ENCODE measurements at regions not wholly inside any gene's neighbourhood (a gene's known extent, or its start where the extent isn't known, plus 50 kb on each side); places are given as distances from the start of the nearest gene placed in this dataset.

DNA sequence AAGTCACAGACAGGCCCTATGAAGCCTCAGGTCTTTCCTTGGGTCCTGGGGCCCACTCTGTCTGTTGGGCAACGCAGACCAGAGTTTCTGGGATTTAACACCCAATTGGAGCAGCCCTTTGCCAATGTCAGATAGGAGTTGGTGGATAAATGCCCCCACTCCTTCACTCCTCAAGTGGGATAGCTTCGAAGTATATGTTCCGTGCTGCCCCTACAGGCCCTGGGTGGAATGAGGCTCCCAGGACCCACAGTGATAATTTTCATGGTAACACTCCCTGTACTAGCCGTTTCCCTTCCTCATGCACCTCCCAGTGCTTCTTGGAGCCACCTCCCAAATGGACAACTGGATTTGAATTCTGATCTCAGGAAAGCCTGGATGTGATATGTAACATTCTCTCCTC lies 145.4 kb downstream of the FOXA2 start:
- Mint-ChIP-seq H3K27me3 (ENCODE audit: low read depth, unreplicated experiment) (no peaks in the 10 kb centered on the region), H3K4me1 (ENCODE audit: low read depth, unreplicated experiment) (no peaks in the 10 kb centered on the region), H3K9me3 (ENCODE audit: unreplicated experiment) (no peaks in the 10 kb centered on the region), H3K27ac (ENCODE audit: unreplicated experiment) (no peak overlapping the region), H3K4me3 (ENCODE audit: unreplicated experiment) (no peak overlapping the region), H3K36me3 (ENCODE audit: low read depth, unreplicated experiment) (no peaks in the 10 kb centered on the region)
- Histone ChIP-seq H3K4me3 (ENCODE audit: insufficient read depth, low read depth, low read length) (no peak overlapping the region), H3K4me2 (ENCODE audit: low read length) (no peak overlapping the region), H3K9me3 (ENCODE audit: insufficient read depth, low read depth, low read length) (no peaks in the 10 kb centered on the region), H4K20me1 (ENCODE audit: insufficient read depth, low read length) (no peaks in the 10 kb centered on the region), H3K27ac (ENCODE audit: low read depth, low read length) (no peak overlapping the region), H3K4me1 (ENCODE audit: insufficient read depth, low read length) (no peaks in the 10 kb centered on the region), H3K79me2 (ENCODE audit: insufficient read depth, low read length) (no peaks in the 10 kb centered on the region), H3K36me3 (ENCODE audit: insufficient read depth, low read length) (no peaks in the 10 kb centered on the region), H2AFZ (ENCODE audit: low read depth, low read length) (no peak overlapping the region), H3K9ac (ENCODE audit: low read length) (no peak overlapping the region), H3K27me3 (ENCODE audit: insufficient read depth, low read length) (no peaks in the 10 kb centered on the region)
- no peak for FAIRE-seq
- no peak for DNase-seq (ENCODE audit: low read depth)
- TF ChIP-seq, protein P1, sequence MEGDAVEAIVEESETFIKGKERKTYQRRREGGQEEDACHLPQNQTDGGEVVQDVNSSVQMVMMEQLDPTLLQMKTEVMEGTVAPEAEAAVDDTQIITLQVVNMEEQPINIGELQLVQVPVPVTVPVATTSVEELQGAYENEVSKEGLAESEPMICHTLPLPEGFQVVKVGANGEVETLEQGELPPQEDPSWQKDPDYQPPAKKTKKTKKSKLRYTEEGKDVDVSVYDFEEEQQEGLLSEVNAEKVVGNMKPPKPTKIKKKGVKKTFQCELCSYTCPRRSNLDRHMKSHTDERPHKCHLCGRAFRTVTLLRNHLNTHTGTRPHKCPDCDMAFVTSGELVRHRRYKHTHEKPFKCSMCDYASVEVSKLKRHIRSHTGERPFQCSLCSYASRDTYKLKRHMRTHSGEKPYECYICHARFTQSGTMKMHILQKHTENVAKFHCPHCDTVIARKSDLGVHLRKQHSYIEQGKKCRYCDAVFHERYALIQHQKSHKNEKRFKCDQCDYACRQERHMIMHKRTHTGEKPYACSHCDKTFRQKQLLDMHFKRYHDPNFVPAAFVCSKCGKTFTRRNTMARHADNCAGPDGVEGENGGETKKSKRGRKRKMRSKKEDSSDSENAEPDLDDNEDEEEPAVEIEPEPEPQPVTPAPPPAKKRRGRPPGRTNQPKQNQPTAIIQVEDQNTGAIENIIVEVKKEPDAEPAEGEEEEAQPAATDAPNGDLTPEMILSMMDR (IDR thresholded peaks at IDR 0.05; ENCODE audit: insufficient read depth, low read depth, low read length): no peak
- no peak for TF ChIP-seq EZH2 (IDR thresholded peaks at IDR 0.05; ENCODE audit: insufficient read depth, low read length)

DNA sequence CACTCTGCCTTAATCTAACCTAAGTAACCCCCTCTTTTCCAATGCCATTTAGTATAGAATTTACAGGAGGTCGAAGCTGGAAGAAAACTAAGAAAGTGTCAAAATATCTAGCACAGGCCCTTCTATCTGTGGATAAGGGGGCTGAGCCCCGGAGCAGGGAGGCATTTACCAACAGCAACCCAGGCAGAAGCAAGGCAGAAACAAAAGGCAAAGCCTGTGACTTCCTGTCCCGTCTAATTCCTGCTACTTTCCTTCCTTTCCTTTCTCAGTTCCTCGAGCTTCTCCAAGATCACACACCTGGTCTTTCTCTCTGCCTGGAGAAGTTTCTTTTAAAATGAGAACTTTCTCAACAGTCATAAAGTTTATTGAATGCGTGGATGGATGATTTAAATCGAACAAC lies 146.0 kb downstream of the FOXA2 start:
- no peak overlapping the region for H3K4me3 Mint-ChIP-seq (ENCODE audit: unreplicated experiment)
- DNase-seq (ENCODE audit: low read depth) (no peak), FAIRE-seq (no peak)
- no peak overlapping the region for H3K27ac ChIP-seq (ENCODE audit: low read depth, low read length)
- no peak overlapping the region for H2AFZ ChIP-seq (ENCODE audit: low read depth, low read length)
- H3K27me3 ChIP-seq (ENCODE audit: insufficient read depth, low read length): no peaks in the 10 kb centered on the region
- no peak overlapping the region for H3K4me3 ChIP-seq (ENCODE audit: insufficient read depth, low read depth, low read length)
- no peaks in the 10 kb centered on the region for H4K20me1 ChIP-seq (ENCODE audit: insufficient read depth, low read length)
- H3K4me1 ChIP-seq (ENCODE audit: insufficient read depth, low read length): no peaks in the 10 kb centered on the region
- no peak overlapping the region for H3K4me2 ChIP-seq (ENCODE audit: low read length)
- H3K9me3 ChIP-seq (ENCODE audit: insufficient read depth, low read depth, low read length): no peaks in the 10 kb centered on the region
- no peaks in the 10 kb centered on the region for H3K9me3 Mint-ChIP-seq (ENCODE audit: unreplicated experiment)
- no peaks in the 10 kb centered on the region for H3K27me3 Mint-ChIP-seq (ENCODE audit: low read depth, unreplicated experiment)
- no peaks in the 10 kb centered on the region for H3K4me1 Mint-ChIP-seq (ENCODE audit: low read depth, unreplicated experiment)
- no peaks in the 10 kb centered on the region for H3K79me2 ChIP-seq (ENCODE audit: insufficient read depth, low read length)
- no peaks in the 10 kb centered on the region for H3K36me3 ChIP-seq (ENCODE audit: insufficient read depth, low read length)
- no peak overlapping the region for H3K27ac Mint-ChIP-seq (ENCODE audit: unreplicated experiment)
- TF ChIP-seq EZH2 (IDR thresholded peaks at IDR 0.05; ENCODE audit: insufficient read depth, low read length): no peak
- TF ChIP-seq, protein P1 (IDR thresholded peaks at IDR 0.05; ENCODE audit: insufficient read depth, low read depth, low read length): no peak
- no peak overlapping the region for H3K9ac ChIP-seq (ENCODE audit: low read length)
- H3K36me3 Mint-ChIP-seq (ENCODE audit: low read depth, unreplicated experiment): no peaks in the 10 kb centered on the region

DNA sequence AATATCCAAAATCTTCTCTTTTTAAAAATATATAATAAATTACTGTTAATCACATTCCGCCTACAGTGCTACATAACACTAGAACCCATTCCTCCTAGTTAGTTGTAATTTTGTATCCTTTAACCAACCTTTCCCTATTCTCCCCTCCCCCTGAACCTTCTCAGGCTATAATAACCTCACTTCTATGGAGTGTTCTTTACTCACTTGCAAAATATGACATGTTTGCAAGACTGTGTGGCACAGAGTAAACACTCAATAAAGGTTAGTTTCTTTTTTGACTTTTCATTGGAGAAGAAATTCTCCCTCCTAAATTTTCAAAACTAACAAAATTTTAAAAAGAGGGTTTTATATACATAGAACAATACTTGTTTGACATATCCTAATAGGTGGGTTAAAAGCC lies 147.0 kb downstream of the FOXA2 start:
- Histone ChIP-seq H3K36me3 (ENCODE audit: insufficient read depth, low read length) (no peaks in the 10 kb centered on the region), H3K4me2 (ENCODE audit: low read length) (no peak overlapping the region), H2AFZ (ENCODE audit: low read depth, low read length) (no peak overlapping the region), H3K9me3 (ENCODE audit: insufficient read depth, low read depth, low read length) (no peaks in the 10 kb centered on the region), H3K79me2 (ENCODE audit: insufficient read depth, low read length) (no peaks in the 10 kb centered on the region), H3K27ac (ENCODE audit: low read depth, low read length) (no peak overlapping the region), H3K4me1 (ENCODE audit: insufficient read depth, low read length) (no peaks in the 10 kb centered on the region), H3K27me3 (ENCODE audit: insufficient read depth, low read length) (no peaks in the 10 kb centered on the region), H3K9ac (ENCODE audit: low read length) (no peak overlapping the region), H3K4me3 (ENCODE audit: insufficient read depth, low read depth, low read length) (no peak overlapping the region), H4K20me1 (ENCODE audit: insufficient read depth, low read length) (no peaks in the 10 kb centered on the region)
- no peak overlapping the region for H3K27ac Mint-ChIP-seq (ENCODE audit: unreplicated experiment)
- no peak for DNase-seq (ENCODE audit: low read depth)
- H3K36me3 Mint-ChIP-seq (ENCODE audit: low read depth, unreplicated experiment): no peaks in the 10 kb centered on the region
- no peak for TF ChIP-seq EZH2 (IDR thresholded peaks at IDR 0.05; ENCODE audit: insufficient read depth, low read length)
- TF ChIP-seq, protein P1 (IDR thresholded peaks at IDR 0.05; ENCODE audit: insufficient read depth, low read depth, low read length): no peak
- H3K9me3 Mint-ChIP-seq (ENCODE audit: unreplicated experiment): no peaks in the 10 kb centered on the region
- no peak for FAIRE-seq
- no peaks in the 10 kb centered on the region for H3K4me1 Mint-ChIP-seq (ENCODE audit: low read depth, unreplicated experiment)
- H3K27me3 Mint-ChIP-seq (ENCODE audit: low read depth, unreplicated experiment): peaks cover 4% of the 10 kb centered on the region
- H3K4me3 Mint-ChIP-seq (ENCODE audit: unreplicated experiment): no peak overlapping the region

All from astrocyte (in vitro differentiated cells and primary cell).